Small intestine (tissue), 7 donors: ENCODE measurements at regions not wholly inside any gene's neighbourhood (a gene's known extent, or its start where the extent isn't known, plus 50 kb on each side); places are given as distances from the start of the nearest gene placed in this dataset.

Source experiments
- DNase-seq, 2 donors: peaks; one replicate each; pipeline versions ENCODE4 v3.0.0 to v3.0.0-alpha.2; 2013
- FAIRE-seq: peaks from 2 replicates; lab custom pipeline; 2012; peaks lifted over from hg19 to GRCh38; lab: Jason Lieb, UNC
- H3K27ac ChIP-seq, 3 donors: one replicate each; pipeline ENCODE4 v1.5.1; 2013; ENCODE audit warnings: low read length in 2 of 3, mild to moderate bottlenecking in 2 of 3, control low read depth in 1 of 3, inconsistent platforms in 1 of 3, low read depth in 1 of 3, moderate library complexity in 1 of 3
- H3K27me3 ChIP-seq, 3 donors: one replicate each; pipeline ENCODE4 v1.6.1; 2013; ENCODE audit warnings: low read length in 3 of 3, inconsistent platforms in 1 of 3; ENCODE audit not compliant: control insufficient read depth in 3 of 3, insufficient read depth in 3 of 3
- H3K36me3 ChIP-seq, 3 donors: one replicate each; pipeline ENCODE4 v1.6.1; 2013; ENCODE audit warnings: low read length in 3 of 3, inconsistent platforms in 1 of 3, low read depth in 1 of 3, mild to moderate bottlenecking in 1 of 3, moderate library complexity in 1 of 3; ENCODE audit not compliant: control insufficient read depth in 3 of 3, insufficient read depth in 2 of 3
- H3K4me1 ChIP-seq, 3 donors: one replicate each; pipeline ENCODE4 v1.6.1; 2013; ENCODE audit warnings: low read length in 2 of 3, inconsistent platforms in 1 of 3, low read depth in 1 of 3, mild to moderate bottlenecking in 1 of 3, moderate library complexity in 1 of 3; ENCODE audit not compliant: control insufficient read depth in 3 of 3, insufficient read depth in 2 of 3
- H3K4me3 ChIP-seq, 3 donors: one replicate each; pipeline ENCODE4 v1.5.1; 2013; ENCODE audit warnings: low read length in 3 of 3, control low read depth in 1 of 3, inconsistent platforms in 1 of 3, low read depth in 1 of 3, mild to moderate bottlenecking in 1 of 3, moderate library complexity in 1 of 3
- H3K9me3 ChIP-seq, 2 donors: one replicate each; pipeline ENCODE4 v1.6.1; 2013; ENCODE audit warnings: low read depth in 1 of 2, low read length in 1 of 2; ENCODE audit not compliant: control insufficient read depth in 2 of 2, insufficient read depth in 1 of 2
- WGBS, 3 donors: extraction: QIAGEN DNeasy Blood & Tissue Kit; methylation state at CpG; one replicate each; pipeline ENCODE4 v1.1.7; 2013; 5-methylcytosine and 5-hydroxymethylcytosine counted together
- donor health status: healthy with polysubstance abuse.
- donor health status: control.
- donor health status: control.
- donor health status: Bipolar disorder and iron deficiency.
- donor health status: healthy.

GRCh38 chr2:144234542-144234871 lies 285.4 kb downstream of the ZEB2 start:
- FAIRE-seq = no peak
- Histone ChIP-seq H3K9me3 (no peaks in the 10 kb centered on the region), H3K27ac (no peak overlapping the region), H3K27me3 (no peaks in the 10 kb centered on the region), H3K36me3 (no peaks in the 10 kb centered on the region), H3K4me3 (no peak overlapping the region), H3K4me1 (no peaks in the 10 kb centered on the region)
- 70 to 78% (median 75%) methylated on average over 4 of the region's 4 CpGs for WGBS, 3 donors
- no peak for DNase-seq

- WGBS, 3 donors = 68 to 88% (median 79%) methylated on average over 3 of the region's 3 CpGs
- FAIRE-seq (no peak), DNase-seq (no peak)
- Histone ChIP-seq H3K27ac (no peak overlapping the region), H3K4me3 (no peak overlapping the region), H3K27me3 (no peaks in the 10 kb centered on the region), H3K36me3 (no peaks in the 10 kb centered on the region), H3K9me3 (no peaks in the 10 kb centered on the region), H3K4me1 (no peaks in the 10 kb centered on the region)
These were observed 286.0 kb downstream of the ZEB2 start for GRCh38 chr2:144233733-144234541.

GRCh38 chr2:144233317-144233716 lies 286.6 kb downstream of the ZEB2 start:
- Histone ChIP-seq H3K9me3 (no peaks in the 10 kb centered on the region), H3K27me3 (no peaks in the 10 kb centered on the region), H3K36me3 (no peaks in the 10 kb centered on the region), H3K4me1 (no peaks in the 10 kb centered on the region), H3K4me3 (no peak overlapping the region), H3K27ac (no peak overlapping the region)
- DNase-seq (no peak), FAIRE-seq (no peak)
- 66 to 91% (median 78%) methylated on average over 2 of the region's 2 CpGs for WGBS, 3 donors

- DNase-seq (no peak), FAIRE-seq (peak; percentile 88)
- Histone ChIP-seq H3K9me3 (no peaks in the 10 kb centered on the region), H3K4me3 (no peak overlapping the region), H3K36me3 (no peaks in the 10 kb centered on the region), H3K27me3 (no peaks in the 10 kb centered on the region), H3K27ac (no peak overlapping the region), H3K4me1 (no peaks in the 10 kb centered on the region)
- 86 to 97% (median 92%) methylated on average over 1 of the region's 1 CpG for WGBS, 3 donors
These were observed 289.4 kb downstream of the ZEB2 start for GRCh38 chr2:144230448-144231085.

- Histone ChIP-seq H3K4me1 (no peaks in the 10 kb centered on the region), H3K36me3 (no peaks in the 10 kb centered on the region), H3K9me3 (no peaks in the 10 kb centered on the region), H3K4me3 (no peak overlapping the region), H3K27me3 (no peaks in the 10 kb centered on the region), H3K27ac (no peak overlapping the region)
- FAIRE-seq = no peak
- no peak for DNase-seq
- 79 to 91% (median 91%) methylated on average over 4 of the region's 4 CpGs for WGBS, 3 donors
These were observed 289.9 kb downstream of the ZEB2 start for GRCh38 chr2:144230033-144230432.

- Histone ChIP-seq H3K36me3 (no peaks in the 10 kb centered on the region), H3K27me3 (no peaks in the 10 kb centered on the region), H3K9me3 (no peaks in the 10 kb centered on the region), H3K27ac (no peak overlapping the region), H3K4me1 (no peaks in the 10 kb centered on the region), H3K4me3 (no peak overlapping the region)
- WGBS, 3 donors = 83 to 89% (median 84%) methylated on average over 1 of the region's 1 CpG
- DNase-seq = no peak
- no peak for FAIRE-seq
These were observed 290.6 kb downstream of the ZEB2 start for GRCh38 chr2:144229296-144229695.

- H3K27me3 ChIP-seq = no peaks in the 10 kb centered on the region
- DNase-seq (peak in 1 of 2 donors; percentile 9), FAIRE-seq (no peak)
- 95 to 100% (median 96%) methylated on average over 2 of the region's 2 CpGs for WGBS, 3 donors
- H3K4me1 ChIP-seq = no peaks in the 10 kb centered on the region
- no peak overlapping the region for H3K4me3 ChIP-seq
- no peaks in the 10 kb centered on the region for H3K9me3 ChIP-seq
- no peaks in the 10 kb centered on the region for H3K36me3 ChIP-seq
- H3K27ac ChIP-seq = no peak overlapping the region
These were observed 292.4 kb downstream of the ZEB2 start for GRCh38 chr2:144227427-144228105.

- Histone ChIP-seq H3K27me3 (no peaks in the 10 kb centered on the region), H3K4me1 (no peaks in the 10 kb centered on the region), H3K27ac (no peak overlapping the region), H3K36me3 (no peaks in the 10 kb centered on the region), H3K9me3 (no peaks in the 10 kb centered on the region), H3K4me3 (no peak overlapping the region)
- DNase-seq (no peak), FAIRE-seq (no peak)
These were observed 294.8 kb downstream of the ZEB2 start for GRCh38 chr2:144225076-144225475.
